ENCODE measurements at regions not wholly inside any gene's neighbourhood (a gene's known extent, or its start where the extent isn't known, plus 50 kb on each side); places are given as distances from the start of the nearest gene placed in this dataset.

- intact Hi-C loops (cut with DNase I), result no loop called here
- Histone ChIP-seq H3K36me3 (no peaks in the 10 kb centered on the region), H3K27ac (no peak overlapping the region), H3K27me3 (no peaks in the 10 kb centered on the region), H3K4me3 (no peak overlapping the region), H3K9me3 (no peaks in the 10 kb centered on the region), H3K4me1 (peaks cover 0 to 6% of the 10 kb centered on the region in 2 donors)
- DNase-seq (ENCODE audit: low spot score in 2 of 2), result no peak
- TF ChIP-seq CTCF (IDR thresholded peaks at IDR 0.05), result peak in 2 of 3 experiments; percentile 17 to 29
Measured at GRCh38 chr3:76044601-76045600, 259.6 kb upstream of the ZNF717 start.

GRCh38 chr3:76047368-76047767 is 262.0 kb upstream of the ZNF717 start:
- DNase-seq (ENCODE audit: low spot score in 2 of 2), result no peak
- Histone ChIP-seq H3K27me3 (no peaks in the 10 kb centered on the region), H3K4me3 (no peak overlapping the region), H3K27ac (no peak overlapping the region), H3K36me3 (no peaks in the 10 kb centered on the region), H3K4me1 (peaks cover 0 to 3% of the 10 kb centered on the region in 2 donors), H3K9me3 (no peaks in the 10 kb centered on the region)
- intact Hi-C loops (cut with DNase I), result no loop called here
- TF ChIP-seq CTCF (IDR thresholded peaks at IDR 0.05), result no peak

- no peaks in the 10 kb centered on the region for H3K27me3 ChIP-seq
- H3K4me3 ChIP-seq, result no peak overlapping the region
- H3K4me1 ChIP-seq, result peaks cover 0 to 3% of the 10 kb centered on the region in 2 donors
- DNase-seq (ENCODE audit: low spot score in 2 of 2), result no peak
- intact Hi-C loops (cut with DNase I), result no loop called here
- no peaks in the 10 kb centered on the region for H3K36me3 ChIP-seq
- no peak for TF ChIP-seq CTCF (IDR thresholded peaks at IDR 0.05)
- no peak overlapping the region for H3K27ac ChIP-seq
- H3K9me3 ChIP-seq, result no peaks in the 10 kb centered on the region
Measured at GRCh38 chr3:76049776-76050175, 264.4 kb upstream of the ZNF717 start.

- H3K27me3 ChIP-seq, result no peaks in the 10 kb centered on the region
- intact Hi-C loops (cut with DNase I), result no loop called here
- H3K36me3 ChIP-seq, result no peaks in the 10 kb centered on the region
- no peak for TF ChIP-seq CTCF (IDR thresholded peaks at IDR 0.05)
- no peaks in the 10 kb centered on the region for H3K4me1 ChIP-seq
- no peak overlapping the region for H3K27ac ChIP-seq
- DNase-seq (ENCODE audit: low spot score in 2 of 2), result no peak
- H3K4me3 ChIP-seq, result no peak overlapping the region
- no peaks in the 10 kb centered on the region for H3K9me3 ChIP-seq
Measured at GRCh38 chr3:76051145-76051544, 265.8 kb upstream of the ZNF717 start.

- H3K36me3 ChIP-seq, result no peaks in the 10 kb centered on the region
- no peak overlapping the region for H3K27ac ChIP-seq
- no peaks in the 10 kb centered on the region for H3K9me3 ChIP-seq
- H3K4me1 ChIP-seq, result no peaks in the 10 kb centered on the region
- intact Hi-C loops (cut with DNase I), result no loop called here
- H3K27me3 ChIP-seq, result no peaks in the 10 kb centered on the region
- no peak for DNase-seq (ENCODE audit: low spot score in 2 of 2)
- H3K4me3 ChIP-seq, result no peak overlapping the region
- TF ChIP-seq CTCF (IDR thresholded peaks at IDR 0.05), result no peak
Measured at GRCh38 chr3:76054404-76054803, 269.1 kb upstream of the ZNF717 start.

All from ascending aorta (tissue), 2 donors.